ENCODE measurements at regions not wholly inside any gene's neighbourhood (a gene's known extent, or its start where the extent isn't known, plus 50 kb on each side); places are given as distances from the start of the nearest gene placed in this dataset.

GRCh38 chrX:1883772-1884171 lies 268.9 kb downstream of the ASMT start:
- no peak for TF ChIP-seq CTCF (conservative IDR thresholded peaks at IDR 0.05 in 1 of 2, IDR thresholded peaks at IDR 0.05 in 1 of 2; ENCODE audit: low read depth in 1 of 2, low read length in 2 of 2)
- no peak for TF ChIP-seq EZH2 (IDR thresholded peaks at IDR 0.05; ENCODE audit: low read length, missing control alignments)

Data from fibroblast of lung (primary cell).